HK-2 (cell line): ENCODE measurements at regions not wholly inside any gene's neighbourhood (a gene's known extent, or its start where the extent isn't known, plus 50 kb on each side); places are given as distances from the start of the nearest gene placed in this dataset.

Experiments
- DNase-seq: peaks from one replicate; pipeline ENCODE4 v3.0.0-alpha.2; 2018; ENCODE audit not compliant: unreplicated experiment

DNA sequence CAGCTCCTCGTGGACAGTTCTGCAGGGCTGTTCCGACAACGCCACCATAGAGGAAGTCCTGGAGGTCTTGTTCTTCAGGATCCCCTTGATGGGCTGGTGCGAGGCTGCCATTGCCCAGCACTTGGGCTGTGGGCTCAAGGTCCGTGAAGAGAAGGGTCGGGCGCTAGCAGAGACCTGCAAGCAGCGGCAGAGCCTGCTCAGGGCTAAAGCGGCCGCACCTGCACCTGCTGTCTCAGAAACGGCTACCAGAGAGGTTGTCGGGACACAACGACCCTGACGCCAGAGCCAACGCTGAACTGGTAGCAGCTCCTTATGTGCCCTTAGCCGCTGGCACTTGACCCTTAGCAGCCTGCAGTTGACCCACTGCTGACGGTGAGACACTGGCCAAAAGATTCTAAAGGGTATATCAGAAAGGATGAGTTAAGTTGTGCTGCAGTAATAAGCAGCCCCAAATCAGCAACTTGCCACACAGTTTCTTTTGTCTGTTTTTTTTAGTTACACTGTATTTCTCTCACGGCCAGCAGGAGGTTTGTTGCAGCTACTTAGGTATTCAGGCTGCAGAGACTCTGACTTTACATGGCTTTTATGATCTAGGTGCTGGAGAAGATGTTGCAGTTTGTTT lies 55.5 kb upstream of the ST6GAL2 start:
- no peak for DNase-seq

DNA sequence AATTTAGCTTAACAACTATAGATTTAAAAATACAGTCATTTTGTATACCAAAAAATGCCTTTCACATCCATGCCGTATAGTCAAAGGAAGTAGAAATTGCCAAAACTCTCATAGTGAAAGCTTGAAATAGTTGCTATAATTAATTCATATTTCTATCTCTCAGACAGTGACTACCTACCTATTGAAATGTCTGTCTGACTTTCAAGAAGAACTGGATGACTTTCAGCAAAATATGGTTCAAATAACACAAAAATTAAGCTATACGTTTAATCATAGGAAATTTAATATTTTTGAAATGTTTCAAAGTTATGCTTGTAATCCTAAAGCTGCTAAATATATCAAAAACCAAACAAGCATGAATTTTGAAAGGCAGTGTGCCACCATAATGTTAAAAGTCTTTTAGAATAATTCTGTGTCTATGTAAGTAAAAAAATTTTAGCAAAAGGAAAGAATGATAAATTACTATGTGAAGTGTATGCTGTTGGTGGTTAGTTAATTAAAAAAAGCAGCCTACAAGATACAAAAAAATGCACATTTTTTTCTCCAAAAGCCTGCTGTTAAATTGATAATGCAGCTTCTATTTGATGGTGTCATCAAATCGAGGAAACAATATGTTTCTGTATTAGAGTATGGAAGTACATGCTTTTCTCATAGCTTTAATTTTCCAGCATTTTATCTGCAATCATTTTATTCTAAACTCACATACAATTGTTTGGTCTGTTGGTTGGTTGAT lies 57.7 kb upstream of the ST6GAL2 start:
- DNase-seq, result no peak

DNA sequence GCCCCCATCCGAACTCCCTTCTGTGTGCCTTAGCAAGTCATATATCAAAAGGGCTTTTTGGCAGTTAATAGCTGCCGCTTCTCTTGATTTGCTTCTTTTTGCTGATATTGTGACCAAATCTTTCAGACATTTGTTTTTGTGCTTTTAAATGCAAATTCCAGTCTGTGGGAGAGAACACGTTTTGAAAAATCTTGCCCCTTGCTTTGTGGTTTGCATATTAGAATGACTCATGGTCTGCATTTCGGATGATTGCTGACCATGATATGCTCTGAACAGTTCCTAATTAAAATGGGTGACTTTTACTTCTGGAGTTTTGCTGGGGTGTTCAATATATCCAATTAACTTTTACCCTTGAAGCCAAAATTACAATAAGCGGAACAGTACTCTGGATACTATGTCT lies 58.2 kb upstream of the ST6GAL2 start:
- DNase-seq, result no peak

DNA sequence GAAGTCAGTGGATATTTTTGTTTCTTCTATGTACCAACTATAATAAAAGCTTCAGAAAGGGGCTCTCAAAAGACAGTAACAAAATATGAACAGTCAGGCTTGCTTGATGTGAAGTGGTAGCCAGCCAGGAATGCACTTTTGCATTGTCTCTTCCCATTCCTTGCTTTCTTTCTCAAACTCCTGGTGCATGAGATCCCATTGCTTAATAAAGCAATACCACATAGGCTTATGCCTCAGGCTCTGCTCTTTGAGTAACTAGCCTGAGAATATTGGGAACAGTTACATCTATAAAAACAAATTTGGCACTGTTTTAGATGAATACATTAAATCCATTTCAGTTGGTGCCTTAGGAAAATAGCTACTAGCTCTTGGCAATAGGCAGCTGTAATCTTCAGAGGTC lies 62.6 kb upstream of the ST6GAL2 start:
- DNase-seq, result no peak

DNA sequence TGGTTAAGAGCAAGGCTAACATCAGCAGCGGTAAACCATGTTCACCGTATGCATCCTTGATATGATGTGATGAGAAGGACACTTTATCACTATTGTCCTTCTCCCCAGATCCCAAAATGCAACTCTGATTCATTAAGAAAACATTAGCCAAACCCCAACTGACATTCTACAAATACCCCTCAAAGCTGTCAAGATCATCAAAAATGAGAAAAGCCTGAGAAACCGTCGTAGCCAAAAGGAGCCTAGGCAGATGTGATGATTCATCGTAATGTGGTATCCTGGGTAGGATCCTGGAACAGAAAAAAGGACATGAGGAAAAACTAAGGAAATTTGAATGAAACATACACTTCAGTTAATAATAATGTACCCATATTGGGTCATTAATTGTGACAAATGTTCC lies 67.3 kb upstream of the ST6GAL2 start:
- DNase-seq, result no peak

DNA sequence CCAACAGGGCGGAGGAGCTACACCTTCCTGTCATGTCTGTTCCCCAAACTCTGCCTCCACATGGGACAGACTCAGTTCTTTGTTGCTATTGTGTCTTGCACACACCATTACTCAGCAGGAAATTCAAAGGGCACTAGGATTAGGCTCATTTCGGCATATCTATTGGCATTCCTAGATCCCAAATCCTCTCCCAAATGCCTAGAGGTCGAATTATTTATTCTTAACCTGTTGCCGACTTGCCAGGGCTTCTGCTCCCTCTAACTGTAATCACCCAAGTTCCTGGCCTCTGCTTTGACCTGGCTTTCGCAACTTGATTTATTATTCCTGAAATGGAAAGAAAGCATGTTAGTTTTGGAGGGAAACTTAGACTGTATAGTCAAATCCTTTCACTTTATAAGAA lies 67.8 kb upstream of the ST6GAL2 start:
- DNase-seq, result no peak

DNA sequence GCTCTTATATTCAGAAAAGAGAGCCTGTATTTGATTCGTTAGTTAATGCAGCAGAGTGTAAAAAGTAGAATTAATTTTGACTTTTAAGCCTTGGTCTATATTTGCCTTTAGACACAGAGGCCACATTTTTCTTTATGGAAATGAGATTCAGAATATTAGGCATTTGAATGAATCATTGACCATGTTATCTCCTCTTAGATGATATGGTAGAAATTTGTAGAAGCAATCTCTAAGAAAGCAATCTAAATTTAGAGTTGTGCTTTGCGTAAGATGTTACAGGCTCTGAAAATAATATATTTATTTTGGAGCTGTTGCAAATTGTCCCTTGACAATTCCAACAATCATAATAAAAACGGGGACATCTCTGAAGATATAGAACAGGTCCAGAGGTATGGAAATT lies 68.3 kb upstream of the ST6GAL2 start:
- no peak for DNase-seq

DNA sequence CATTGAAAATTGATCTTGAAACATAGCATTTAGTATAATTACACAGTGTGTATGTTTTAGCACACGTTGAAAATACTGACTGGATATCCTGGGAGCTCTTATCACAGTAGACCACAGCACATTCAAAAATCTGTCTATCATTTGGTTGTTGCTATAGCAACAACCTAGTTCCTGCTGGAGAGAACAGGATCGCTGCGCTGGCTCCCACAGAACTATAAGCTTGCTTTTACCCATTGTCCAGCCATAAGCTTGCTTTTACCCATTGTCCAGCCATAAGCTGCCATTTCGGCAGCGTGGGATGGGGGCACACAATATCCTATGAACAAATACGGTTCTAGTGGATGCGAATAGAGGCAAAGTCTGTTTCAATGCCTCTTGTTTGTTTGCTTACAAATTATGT lies 70.4 kb upstream of the ST6GAL2 start:
- DNase-seq, result no peak

DNA sequence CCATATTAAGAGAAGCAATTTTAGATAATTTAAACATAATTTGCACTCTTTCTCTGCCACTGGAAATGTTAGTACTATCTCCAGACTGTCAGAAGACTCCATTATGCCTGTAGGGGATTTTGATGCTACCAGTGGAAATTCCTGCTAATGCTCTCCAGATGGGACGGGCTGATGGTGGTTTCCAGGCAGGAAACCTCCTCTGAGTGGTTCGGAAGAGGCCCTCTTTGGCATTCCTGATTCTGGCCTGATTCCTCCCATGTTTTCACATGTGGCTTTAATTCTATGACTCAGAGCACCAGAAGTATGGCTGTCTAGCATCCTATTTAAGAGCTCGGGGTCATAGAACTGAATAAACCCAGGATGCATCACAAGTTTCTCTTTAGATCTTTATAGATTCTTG lies 70.9 kb upstream of the ST6GAL2 start:
- no peak for DNase-seq

DNA sequence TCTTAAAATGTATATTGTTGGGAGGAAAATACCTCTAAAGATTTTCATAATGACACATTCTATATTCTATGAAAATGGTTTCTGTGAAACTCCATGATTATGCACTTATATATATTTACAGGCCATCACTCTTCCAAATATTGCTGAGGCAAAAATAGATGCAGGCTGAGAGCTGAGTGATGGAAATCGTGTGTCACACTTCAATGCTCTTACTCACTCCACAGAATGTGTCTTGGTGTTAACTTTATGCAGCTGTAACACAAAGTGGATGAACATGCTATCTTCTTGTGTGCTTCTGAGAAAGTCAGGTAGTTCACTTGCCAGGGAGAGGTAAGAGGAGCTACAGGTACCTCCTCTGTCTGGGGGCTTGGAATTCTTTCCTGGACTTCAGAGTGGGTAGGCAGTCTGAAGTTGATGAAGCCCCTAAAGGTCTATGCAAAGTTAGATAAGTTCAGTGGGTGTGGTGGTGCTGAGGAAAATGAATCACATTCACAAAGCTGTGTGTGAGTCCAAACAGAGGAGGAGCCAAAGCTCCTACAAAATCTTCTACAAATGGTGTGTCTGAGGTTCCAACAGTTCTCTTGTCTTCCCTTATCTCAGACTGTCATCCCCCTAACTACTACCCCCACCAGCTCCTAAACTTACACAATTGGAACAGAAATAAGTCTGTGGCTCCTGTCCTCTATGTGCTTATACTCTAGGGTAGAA lies 74.2 kb upstream of the ST6GAL2 start:
- no peak for DNase-seq

DNA sequence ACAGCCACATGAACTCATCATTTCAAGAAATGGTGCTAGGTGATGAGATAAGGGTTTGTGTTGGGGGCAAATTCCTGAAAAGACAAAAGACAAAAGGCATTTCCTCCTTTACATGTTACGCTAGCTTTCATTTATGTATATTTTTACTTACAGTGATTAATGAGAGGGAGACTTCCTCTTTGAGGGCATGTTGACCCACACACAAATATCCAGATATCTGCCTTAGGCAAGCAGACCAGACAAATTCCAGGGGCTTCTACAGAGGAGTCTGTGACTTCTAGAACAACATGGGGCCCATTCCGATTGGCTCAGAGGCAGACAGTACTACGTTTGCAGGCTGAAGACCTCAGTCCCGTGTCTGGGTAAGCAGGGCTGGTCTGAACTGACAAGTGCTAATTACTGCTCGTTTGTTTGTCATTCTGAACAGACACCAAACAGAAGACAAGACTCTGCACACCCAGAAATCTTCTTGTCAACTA lies 74.8 kb upstream of the ST6GAL2 start:
- no peak for DNase-seq

DNA sequence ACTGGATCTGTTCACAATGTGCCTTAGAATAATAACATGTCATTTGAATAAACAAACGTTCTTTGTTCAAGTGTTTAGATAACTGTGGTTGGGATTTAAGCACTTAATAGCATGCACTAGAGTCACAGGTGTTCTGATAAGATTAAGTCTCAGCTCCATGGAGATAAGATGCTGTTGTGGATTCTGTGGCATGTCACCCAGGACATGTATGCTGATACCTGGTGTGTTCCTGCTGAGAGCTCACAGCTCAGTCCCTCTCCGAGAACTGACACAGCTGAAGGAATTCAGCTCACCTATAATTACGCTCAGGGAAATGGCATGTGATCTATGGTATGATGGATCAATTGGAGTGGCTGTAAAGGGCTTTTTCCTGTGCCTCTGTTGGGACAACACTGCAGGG lies 75.4 kb upstream of the ST6GAL2 start:
- no peak for DNase-seq

DNA sequence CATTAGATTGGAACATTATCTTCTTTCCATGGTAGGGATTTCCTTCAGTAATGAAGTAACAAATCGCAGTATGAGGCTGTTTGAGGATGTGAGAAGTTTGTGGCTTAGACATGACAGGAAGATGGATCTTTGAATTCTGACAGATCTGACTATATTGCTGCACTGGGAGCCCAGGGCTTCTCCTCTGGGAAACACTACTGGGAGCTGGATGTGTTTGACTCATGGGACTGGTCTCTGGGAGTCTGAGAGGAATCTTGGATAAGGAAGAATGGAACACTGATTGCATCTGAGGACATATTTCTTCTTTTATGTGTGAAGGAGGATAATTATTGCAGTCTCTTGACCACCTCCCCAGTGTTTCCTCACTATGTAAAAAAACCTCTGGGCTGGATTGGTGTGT lies 77.2 kb upstream of the ST6GAL2 start:
- DNase-seq, result no peak

DNA sequence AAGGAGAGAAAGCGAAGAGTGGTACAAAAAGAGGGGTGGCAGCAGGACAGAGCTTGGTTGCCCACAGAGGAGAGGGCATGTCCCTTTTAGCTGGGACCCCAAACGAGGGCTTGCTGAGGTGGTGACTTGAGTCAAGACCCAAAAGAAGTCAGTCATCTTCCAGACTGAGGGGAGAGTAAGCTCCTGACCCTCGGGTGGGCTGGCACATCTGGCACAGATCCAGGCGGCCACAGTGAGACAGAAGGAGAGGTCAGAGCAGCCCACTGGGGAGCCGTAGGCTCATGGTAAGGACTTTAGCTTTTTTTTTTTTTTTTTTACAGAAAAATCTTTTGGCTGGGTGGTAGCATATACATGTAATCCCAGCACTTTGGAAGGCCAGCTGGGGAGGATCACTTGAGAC lies 77.9 kb upstream of the ST6GAL2 start:
- no peak for DNase-seq

DNA sequence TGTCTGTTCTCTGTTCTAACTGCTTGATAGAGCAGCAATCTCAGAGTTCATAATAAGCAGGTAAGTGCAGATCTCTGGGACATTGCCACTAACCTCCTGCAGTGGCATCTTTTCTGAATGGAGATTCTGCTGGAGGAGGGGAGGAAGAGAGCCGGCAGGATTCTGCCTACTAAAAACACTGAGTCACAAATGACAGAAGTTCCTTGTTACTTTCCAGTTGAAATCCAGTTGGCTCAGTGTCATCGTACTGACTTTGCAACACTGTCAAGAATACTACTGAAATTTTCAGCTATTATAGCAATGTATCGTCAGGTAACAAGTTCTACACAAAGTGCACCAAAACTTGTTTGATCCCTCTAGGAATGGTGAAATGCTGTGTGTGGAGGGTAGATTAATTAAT lies 79.6 kb upstream of the ST6GAL2 start:
- no peak for DNase-seq

DNA sequence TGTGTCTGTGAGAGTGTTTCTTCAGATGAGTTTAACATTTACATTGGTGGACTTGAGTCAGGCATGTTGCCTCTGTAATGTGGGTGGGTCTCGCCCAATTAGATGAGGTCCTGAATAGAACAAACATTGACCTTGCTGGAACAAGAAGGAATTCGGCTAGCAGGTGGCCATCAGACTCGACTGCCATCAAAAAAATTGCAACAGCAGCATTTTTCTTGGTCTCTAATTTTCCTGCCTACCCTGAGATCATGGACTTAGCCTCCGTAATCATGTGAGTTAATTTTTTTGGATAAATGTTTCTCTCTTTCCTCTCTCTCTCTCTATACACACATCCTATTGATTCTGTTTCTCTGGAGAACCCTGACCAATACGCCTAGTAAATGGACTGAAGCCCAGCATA lies 83.8 kb upstream of the ST6GAL2 start:
- DNase-seq, result no peak

DNA sequence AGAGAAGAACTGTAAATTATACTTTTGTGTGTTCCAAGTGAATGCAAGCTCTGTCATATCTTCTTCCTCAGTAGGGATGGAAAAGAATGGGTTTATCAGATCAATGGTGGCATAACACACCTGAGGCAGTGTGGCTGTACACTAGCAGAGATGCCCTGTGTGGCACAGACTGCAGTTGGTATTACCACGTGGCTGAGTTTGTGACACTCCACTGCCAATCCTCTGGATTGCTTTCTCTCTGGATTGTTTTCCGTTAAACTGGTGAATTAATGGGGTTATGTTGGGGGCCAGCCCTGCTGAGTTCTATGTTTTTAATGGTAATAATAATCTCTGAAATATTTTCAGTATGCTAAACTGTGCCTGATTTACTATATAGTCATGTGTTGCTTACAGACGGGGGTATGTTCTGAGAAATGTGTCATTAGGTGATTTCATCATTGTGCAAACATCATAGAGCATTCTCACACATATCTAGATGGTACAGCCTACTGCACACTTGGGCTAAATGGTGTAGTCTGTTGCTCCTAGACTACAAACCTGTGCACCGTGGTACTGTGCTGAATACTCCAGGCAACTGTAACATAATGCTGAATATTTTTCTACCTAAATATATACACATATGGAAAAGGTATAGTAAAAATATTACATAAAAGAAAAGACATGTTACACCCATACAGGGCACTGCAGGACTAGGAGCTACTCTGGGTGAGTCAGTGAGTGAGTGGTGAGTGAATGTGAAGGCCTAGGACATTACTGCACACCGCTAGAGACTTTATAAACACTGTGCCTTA lies 84.7 kb upstream of the ST6GAL2 start:
- DNase-seq, result no peak

DNA sequence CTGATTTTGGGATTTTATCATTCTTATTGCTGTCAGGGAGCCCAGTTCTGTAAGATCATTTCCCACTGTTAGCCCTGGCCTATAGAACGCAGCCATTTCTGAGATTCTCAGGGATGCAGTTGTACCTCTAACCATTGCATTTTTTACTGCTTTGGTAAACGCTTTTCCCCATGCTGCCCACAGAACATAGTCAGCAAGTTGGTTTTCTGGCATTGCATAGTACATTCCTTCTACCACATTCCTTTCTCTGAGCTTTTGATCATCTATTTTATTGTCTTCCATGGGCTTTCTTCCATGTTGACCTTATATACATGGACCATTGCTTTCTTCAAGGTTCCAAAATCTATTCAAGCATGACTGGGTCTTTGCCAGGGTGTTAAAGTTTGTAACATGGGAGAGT lies 86.8 kb upstream of the ST6GAL2 start:
- DNase-seq, result no peak

DNA sequence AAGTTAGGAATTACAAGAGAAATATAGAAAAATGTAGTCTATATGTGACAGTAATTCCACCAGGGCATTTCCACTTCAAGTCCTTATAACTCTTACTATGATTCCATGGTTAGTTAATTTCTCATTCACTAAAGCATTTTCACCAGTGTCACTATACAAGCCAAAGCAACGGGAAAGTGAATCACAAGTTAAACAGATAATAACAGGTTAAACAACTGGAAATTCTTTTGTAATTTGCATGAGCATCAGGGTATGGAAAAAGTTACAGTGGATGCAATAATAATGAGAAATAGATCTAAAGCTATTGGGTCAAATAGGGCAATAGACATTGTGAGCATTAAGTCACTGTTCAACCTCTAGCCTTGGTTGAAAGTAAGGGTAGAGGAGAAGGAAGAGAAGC lies 88.9 kb upstream of the ST6GAL2 start:
- DNase-seq, result no peak

DNA sequence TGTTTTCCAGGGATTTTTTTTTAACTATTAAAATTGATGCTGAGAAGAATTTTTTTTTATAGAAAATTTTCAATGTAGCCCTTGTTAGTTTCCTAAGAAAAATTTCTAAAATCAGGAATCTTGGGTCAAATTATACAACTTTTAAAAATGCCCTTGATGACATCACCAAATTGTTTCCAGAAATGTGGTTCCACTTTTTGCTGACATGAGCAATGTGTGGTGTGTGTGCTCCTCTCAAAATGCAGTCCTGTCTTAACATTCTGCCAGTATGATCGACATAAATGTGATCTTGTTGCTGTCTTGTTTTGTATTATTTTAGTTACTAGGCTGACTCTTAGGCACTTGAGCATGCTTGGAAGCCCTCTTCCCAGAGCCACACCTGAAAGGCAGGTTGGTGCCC lies 89.7 kb upstream of the ST6GAL2 start:
- DNase-seq, result no peak

DNA sequence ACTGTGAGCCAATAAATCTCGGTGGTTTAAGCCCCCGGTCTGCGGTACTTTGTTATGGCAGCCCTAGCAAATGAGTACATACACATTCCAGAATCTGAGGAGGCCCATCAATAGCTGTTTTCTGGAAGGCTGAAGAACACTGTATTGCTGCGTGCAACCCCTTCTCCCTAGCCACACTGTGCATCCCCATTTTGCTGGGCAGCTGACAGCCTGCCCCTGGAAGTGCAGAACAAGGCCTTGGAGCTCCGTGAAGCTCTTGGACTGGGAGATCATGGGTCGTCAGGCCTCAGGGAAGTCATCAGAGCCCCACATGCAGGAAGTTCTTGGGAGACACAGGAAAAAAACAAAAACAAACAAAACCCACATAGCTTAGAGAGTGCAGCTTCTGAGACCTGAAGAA lies 90.6 kb upstream of the ST6GAL2 start:
- DNase-seq, result no peak

DNA sequence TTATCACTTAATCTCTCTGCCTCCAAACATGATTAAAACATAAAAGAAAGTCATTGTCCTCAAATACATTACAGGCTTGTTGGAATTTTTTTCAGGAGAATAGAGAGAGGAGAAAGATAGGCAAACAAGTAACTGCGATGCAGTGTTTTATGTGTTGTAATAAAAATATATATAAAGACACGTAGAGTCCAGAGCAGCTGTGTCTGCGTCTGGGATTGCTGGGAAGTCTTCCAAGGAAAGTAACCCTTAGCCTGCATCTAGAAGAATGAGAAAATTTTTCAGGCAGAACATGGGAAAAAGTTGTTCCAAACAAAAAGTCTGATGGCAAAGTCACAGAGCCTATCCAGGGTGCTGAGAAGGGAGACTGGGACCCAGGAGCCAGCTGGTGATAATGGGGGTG lies 91.8 kb upstream of the ST6GAL2 start:
- DNase-seq, result no peak
